ENCODE measurements at regions not wholly inside any gene's neighbourhood (a gene's known extent, or its start where the extent isn't known, plus 50 kb on each side); places are given as distances from the start of the nearest gene placed in this dataset.
"Not testable (repeated sequence)": the region's sequence is repeated elsewhere in the genome, so short reads cannot be mapped to it uniquely, and the experiment has no call there.

DNA sequence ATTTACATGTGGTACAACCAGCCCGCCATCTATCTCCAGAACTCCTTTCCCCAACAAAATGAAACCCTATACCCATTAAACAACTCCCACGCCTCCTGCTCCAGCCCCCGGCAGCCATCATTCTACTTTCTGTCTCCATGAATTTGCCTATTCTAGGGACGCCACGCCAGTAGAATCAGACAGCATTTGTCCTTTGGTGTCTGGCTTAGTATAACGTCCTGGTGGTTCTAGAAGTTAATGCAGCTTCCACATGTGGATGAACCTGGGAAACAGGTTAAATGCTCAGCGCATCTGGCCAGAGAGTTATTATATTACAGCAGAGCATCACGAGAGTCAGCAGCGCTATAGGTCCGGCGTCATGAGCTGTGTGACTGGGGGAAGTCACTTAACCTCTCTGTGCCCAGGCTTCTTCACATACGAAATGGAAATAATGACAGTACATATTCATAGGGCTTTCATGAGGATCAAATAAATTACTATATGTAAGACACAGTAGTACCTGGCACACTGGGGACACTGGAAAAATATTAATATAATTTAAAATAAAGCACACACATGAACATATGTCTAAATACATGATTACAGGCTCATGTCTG, 178.7 kb upstream of the TAB2 start:
- no peak for DNase-seq (ENCODE audit: low read depth in 2 of 2)
- TF ChIP-seq, protein P1, sequence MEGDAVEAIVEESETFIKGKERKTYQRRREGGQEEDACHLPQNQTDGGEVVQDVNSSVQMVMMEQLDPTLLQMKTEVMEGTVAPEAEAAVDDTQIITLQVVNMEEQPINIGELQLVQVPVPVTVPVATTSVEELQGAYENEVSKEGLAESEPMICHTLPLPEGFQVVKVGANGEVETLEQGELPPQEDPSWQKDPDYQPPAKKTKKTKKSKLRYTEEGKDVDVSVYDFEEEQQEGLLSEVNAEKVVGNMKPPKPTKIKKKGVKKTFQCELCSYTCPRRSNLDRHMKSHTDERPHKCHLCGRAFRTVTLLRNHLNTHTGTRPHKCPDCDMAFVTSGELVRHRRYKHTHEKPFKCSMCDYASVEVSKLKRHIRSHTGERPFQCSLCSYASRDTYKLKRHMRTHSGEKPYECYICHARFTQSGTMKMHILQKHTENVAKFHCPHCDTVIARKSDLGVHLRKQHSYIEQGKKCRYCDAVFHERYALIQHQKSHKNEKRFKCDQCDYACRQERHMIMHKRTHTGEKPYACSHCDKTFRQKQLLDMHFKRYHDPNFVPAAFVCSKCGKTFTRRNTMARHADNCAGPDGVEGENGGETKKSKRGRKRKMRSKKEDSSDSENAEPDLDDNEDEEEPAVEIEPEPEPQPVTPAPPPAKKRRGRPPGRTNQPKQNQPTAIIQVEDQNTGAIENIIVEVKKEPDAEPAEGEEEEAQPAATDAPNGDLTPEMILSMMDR (IDR thresholded peaks at IDR 0.05; ENCODE audit: low read depth, low read length) = no peak
- no peak overlapping the region for H3K4me3 ChIP-seq (replicated peaks in 1 of 2; ENCODE audit: low read depth in 2 of 2, low read length in 2 of 2)

DNA sequence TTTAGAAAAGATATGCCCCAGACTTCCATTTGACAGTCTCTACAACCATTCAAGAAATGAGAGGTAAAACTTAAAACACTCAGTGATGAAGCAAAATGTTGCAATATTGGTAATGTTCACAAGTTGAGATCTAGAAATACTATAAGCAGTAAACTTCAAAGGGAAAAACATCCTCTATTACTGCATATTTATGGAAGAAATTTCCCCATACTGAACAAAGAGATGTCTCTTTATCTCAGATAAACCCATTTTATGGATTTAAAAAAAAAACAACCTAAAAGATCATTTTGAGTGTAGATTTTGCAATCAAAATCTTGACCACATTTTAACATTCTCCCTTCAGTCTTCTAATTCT, 177.8 kb upstream of the TAB2 start:
- no peak overlapping the region for H3K4me3 ChIP-seq (replicated peaks in 1 of 2; ENCODE audit: low read depth in 2 of 2, low read length in 2 of 2)
- no peak for DNase-seq (ENCODE audit: low read depth in 2 of 2)
- TF ChIP-seq, protein P1 (IDR thresholded peaks at IDR 0.05; ENCODE audit: low read depth, low read length) = no peak

DNA sequence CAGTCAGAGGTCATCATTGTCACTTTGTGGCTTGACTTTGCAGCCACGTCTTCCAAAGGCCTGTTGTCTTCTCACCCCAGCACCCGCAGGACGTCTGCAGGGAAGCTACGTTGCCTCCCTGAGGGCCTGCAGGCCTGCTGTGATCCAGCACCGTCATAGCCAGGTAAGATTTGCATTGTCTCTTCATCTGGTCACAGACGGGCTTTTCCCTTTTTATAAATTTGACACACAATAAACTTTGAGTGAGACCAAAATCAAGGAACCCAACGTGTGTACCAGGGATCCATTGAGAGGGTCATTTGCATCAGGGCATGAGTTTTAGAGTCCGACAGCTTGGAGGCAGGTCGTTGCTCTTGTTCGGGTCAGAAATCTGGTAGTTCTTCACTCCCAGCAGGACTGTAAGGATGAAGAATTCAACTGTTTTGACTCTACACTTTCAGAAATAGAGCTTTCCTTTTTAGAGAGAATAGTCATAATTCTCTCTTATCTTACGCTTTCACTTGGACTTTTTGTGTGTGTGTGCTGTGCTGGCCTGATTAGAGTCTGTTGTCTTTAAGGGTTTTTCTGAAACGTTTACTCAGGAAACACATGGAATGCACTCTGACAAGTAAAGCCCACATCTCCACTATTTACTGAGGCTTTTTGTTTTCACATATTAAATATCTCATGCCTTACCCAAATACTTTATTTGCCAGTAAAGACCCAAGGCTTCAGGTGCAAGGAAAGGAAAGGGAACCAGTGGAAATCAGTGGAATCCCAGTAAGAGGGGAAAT, 177.2 kb upstream of the TAB2 start:
- DNase-seq (ENCODE audit: low read depth in 2 of 2) = no peak
- H3K4me3 ChIP-seq (replicated peaks in 1 of 2; ENCODE audit: low read depth in 2 of 2, low read length in 2 of 2) = no peak overlapping the region
- TF ChIP-seq, protein P1 (IDR thresholded peaks at IDR 0.05; ENCODE audit: low read depth, low read length) = no peak

DNA sequence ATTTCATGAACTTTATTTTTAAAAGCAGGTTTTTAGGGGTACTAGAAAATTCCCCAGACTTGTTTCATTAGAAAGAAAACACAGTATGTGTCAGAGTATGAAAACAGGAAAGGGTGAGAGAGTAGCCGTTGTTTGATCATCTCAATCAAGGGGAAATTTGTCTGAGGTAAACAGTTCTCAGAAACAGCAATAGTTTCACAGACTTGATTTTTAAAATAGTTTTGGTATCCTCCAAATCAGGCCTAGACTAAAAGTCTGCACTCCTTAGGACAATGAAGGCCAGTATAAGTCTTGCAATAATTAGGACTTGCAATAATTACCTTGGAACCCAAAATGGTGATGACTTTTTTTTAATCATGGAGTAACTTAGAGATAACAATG, 176.6 kb upstream of the TAB2 start:
- H3K4me3 ChIP-seq (replicated peaks in 1 of 2; ENCODE audit: low read depth in 2 of 2, low read length in 2 of 2) = no peak overlapping the region

DNA sequence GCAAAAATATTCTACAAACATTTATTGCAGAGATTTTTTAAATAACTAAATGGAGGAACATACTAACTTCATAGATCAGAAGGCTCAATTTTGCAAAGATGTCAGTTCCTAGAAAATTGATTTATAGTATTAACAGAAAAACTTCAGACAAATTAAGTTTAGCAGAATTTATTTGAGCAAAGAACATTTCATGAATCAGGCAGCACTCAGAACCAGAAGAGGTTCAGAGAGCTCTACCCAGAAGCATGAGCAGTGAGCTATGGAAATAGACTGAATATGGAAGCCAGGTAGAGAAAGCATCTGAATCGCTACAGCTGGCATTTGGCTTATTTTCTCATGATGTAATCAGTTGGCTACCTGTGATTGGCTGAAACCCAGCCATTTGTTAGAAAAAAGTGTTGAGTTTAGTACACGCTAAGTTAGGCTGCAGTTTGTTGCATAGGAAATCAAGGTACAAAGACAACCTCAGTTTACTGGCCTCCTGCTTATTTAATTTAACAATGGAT, 174.5 kb upstream of the TAB2 start:
- no peak for DNase-seq (ENCODE audit: low read depth in 2 of 2)
- TF ChIP-seq, protein P1 (IDR thresholded peaks at IDR 0.05; ENCODE audit: low read depth, low read length) = no peak

More for the DNA sequence above, 176.6 kb upstream of the TAB2 start:
- no peak for DNase-seq (ENCODE audit: low read depth in 2 of 2)
- TF ChIP-seq, protein P1 (IDR thresholded peaks at IDR 0.05; ENCODE audit: low read depth, low read length) = no peak

DNA sequence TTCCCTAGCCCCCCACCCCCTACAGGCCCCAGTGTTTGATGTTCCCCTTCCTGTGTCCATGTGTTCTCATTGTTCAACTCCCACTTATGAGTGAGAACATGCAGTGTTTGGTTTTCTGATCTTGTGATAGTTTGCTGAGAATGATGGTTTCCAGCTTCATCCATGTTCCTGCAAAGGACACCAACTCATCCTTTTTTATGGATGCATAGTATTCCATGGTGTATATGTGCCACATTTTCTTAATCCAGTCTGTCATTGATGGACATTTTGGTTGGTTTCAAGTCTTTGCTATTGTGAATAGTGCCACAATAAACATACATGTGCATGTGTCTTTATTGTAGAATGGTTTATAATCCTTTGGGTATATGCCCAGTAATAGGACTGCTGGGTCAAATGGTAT, 171.7 kb upstream of the TAB2 start:
- not testable (repeated sequence) for DNase-seq (ENCODE audit: low read depth in 2 of 2)

More for the DNA sequence above, 174.5 kb upstream of the TAB2 start:
- no peak overlapping the region for H3K4me3 ChIP-seq (replicated peaks in 1 of 2; ENCODE audit: low read depth in 2 of 2, low read length in 2 of 2)

DNA sequence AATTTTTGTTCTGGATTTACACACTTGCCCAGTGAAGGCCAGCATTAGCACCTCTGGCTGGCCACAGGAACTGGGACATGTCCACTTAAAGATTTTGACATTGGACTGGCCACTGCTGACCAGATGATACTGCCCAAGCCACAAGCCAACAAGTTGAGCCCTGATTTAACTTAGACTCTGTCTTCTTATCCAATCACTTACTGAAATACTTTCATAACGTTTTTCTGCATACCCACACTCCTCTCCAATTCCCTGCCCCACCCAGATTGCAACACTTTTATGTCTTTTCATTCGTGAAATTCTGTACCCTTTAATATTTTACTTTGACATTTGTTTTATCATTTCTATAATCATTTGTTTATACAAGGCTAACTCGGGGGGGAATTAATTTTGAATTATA, 170.3 kb upstream of the TAB2 start:
- no peak for DNase-seq (ENCODE audit: low read depth in 2 of 2)
- TF ChIP-seq, protein P1 (IDR thresholded peaks at IDR 0.05; ENCODE audit: low read depth, low read length) = no peak
- no peak overlapping the region for H3K4me3 ChIP-seq (replicated peaks in 1 of 2; ENCODE audit: low read depth in 2 of 2, low read length in 2 of 2)

More for the DNA sequence above, 171.7 kb upstream of the TAB2 start:
- not testable (repeated sequence) for H3K4me3 ChIP-seq (replicated peaks in 1 of 2; ENCODE audit: low read depth in 2 of 2, low read length in 2 of 2)

Data from cardiac fibroblast (primary cell).